GM06990 (cell line): ENCODE measurements at regions not wholly inside any gene's neighbourhood (a gene's known extent, or its start where the extent isn't known, plus 50 kb on each side); places are given as distances from the start of the nearest gene placed in this dataset.

Experiments
- DNase-seq: peaks from one replicate; pipeline ENCODE4 v3.0.0-alpha.2; 2011; ENCODE audit not compliant: insufficient read length; ENCODE audit errors: extremely low read depth
- H3K27me3 ChIP-seq: replicated peaks from 2 replicates; pipeline ENCODE4 v1.6.0; 2011; ENCODE audit warnings: low read length; ENCODE audit not compliant: control insufficient read depth, insufficient read depth
- H3K36me3 ChIP-seq: 2 replicates; pipeline ENCODE4 v1.5.1; 2011; ENCODE audit warnings: low read length; ENCODE audit not compliant: control insufficient read depth, insufficient read depth
- H3K4me3 ChIP-seq: replicated peaks from 2 replicates; pipeline ENCODE4 v1.5.1; 2011; ENCODE audit warnings: low read depth, mild to moderate bottlenecking, control low read depth, low read length
- TF ChIP-seq, protein P1 (sequence below): IDR thresholded peaks from 2 replicates; pipeline ENCODE4 v1.5.1; 2011; ENCODE audit warnings: low read length, control low read depth, mild to moderate bottlenecking, inconsistent platforms; ENCODE audit not compliant: insufficient read depth, poor library complexity, severe bottlenecking

DNA sequence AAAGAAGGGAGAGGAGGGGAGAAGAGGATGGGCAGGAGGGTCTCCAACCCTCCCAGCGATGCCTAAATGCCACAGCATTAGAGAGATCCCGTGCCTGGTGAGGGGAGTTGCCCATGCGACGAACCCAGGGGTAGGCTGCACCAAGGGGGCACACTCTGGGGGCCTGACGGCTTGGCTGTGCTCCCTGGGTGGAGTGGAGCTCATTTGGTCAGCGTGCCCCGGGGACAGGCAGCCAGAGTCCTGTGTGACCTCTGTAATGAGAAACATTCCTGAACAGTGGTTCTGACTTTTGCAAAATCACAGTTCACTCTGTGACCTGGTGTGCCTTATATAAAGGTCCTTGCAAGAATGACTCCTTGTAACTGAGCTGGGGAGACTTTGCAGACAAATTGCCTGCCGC is 205.0 kb upstream of the N4BP1 start:
- H3K36me3 ChIP-seq = no peaks in the 10 kb centered on the region
- DNase-seq = no peak
- TF ChIP-seq, protein P1, sequence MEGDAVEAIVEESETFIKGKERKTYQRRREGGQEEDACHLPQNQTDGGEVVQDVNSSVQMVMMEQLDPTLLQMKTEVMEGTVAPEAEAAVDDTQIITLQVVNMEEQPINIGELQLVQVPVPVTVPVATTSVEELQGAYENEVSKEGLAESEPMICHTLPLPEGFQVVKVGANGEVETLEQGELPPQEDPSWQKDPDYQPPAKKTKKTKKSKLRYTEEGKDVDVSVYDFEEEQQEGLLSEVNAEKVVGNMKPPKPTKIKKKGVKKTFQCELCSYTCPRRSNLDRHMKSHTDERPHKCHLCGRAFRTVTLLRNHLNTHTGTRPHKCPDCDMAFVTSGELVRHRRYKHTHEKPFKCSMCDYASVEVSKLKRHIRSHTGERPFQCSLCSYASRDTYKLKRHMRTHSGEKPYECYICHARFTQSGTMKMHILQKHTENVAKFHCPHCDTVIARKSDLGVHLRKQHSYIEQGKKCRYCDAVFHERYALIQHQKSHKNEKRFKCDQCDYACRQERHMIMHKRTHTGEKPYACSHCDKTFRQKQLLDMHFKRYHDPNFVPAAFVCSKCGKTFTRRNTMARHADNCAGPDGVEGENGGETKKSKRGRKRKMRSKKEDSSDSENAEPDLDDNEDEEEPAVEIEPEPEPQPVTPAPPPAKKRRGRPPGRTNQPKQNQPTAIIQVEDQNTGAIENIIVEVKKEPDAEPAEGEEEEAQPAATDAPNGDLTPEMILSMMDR = no peak
- no peak overlapping the region for H3K4me3 ChIP-seq
- no peaks in the 10 kb centered on the region; the same call in none of the 2 replicates for H3K27me3 ChIP-seq

DNA sequence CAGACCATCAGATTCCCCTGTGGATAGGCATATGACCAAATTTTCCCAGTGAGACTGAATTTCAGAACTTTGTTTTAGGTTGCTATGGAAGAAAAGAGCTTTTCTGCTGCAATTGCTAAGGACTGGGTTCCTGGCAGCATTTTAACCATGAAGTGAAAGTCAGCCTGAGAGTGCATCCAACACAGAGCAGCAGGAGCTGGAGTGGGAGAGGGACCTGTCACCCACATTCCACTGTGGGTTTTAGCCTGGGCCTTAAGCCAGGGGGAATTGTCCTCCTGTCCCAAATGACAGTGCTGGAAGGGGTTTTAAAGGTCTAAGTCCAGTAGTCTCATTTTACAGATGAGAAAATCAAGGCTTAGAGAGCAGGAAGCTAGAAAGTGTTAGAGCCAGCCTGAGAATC is 203.5 kb upstream of the N4BP1 start:
- no peak for DNase-seq
- Histone ChIP-seq H3K27me3 (no peaks in the 10 kb centered on the region; the same call in none of the 2 replicates), H3K36me3 (no peaks in the 10 kb centered on the region), H3K4me3 (no peak overlapping the region)
- TF ChIP-seq, protein P1 = no peak

DNA sequence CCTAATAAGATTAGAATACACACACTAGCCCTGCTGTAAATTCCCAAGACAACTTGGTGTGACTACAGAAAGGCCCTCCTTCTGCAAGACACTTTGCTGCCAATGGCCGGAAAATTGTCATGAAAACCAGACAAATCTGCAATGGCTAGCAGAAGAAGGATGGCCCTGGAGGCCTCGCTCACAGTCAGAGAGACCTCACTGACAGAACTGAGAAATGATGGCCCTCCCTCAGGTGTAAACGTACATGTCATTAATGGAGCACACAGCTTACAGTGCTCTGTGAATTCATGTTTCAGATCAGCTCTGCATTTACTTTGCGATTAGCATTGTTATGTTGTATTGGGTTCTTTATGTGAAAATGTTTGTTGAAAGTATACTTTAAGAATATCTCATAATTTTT is 202.9 kb upstream of the N4BP1 start:
- H3K4me3 ChIP-seq = no peak overlapping the region
- TF ChIP-seq, protein P1 = no peak
- H3K27me3 ChIP-seq = no peaks in the 10 kb centered on the region; the same call in none of the 2 replicates
- no peaks in the 10 kb centered on the region for H3K36me3 ChIP-seq
- DNase-seq = no peak

DNA sequence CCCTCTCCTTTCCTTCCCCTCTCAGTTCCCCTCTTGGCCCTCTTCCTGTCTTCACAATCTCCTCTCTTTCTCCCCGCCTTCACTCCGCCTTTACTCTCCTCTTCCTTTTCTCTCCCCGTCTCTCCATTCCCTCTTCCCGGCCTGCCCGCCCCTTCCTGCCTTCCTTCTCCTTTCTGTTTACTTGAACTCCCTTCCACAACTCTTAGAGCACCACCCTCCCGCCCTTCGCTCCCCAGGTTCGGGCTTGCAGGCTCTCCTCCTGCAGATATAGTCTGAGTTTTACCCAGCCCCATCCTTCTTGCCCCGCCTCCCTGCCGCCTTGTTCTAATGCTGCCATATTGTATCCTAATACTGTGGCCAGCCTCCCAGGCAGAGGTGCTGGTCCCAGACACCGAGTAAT is 201.5 kb upstream of the N4BP1 start:
- Histone ChIP-seq H3K27me3 (no peaks in the 10 kb centered on the region; the same call in 1 of the 2 replicates), H3K36me3 (no peaks in the 10 kb centered on the region), H3K4me3 (no peak overlapping the region)
- no peak for DNase-seq
- TF ChIP-seq, protein P1 = no peak

DNA sequence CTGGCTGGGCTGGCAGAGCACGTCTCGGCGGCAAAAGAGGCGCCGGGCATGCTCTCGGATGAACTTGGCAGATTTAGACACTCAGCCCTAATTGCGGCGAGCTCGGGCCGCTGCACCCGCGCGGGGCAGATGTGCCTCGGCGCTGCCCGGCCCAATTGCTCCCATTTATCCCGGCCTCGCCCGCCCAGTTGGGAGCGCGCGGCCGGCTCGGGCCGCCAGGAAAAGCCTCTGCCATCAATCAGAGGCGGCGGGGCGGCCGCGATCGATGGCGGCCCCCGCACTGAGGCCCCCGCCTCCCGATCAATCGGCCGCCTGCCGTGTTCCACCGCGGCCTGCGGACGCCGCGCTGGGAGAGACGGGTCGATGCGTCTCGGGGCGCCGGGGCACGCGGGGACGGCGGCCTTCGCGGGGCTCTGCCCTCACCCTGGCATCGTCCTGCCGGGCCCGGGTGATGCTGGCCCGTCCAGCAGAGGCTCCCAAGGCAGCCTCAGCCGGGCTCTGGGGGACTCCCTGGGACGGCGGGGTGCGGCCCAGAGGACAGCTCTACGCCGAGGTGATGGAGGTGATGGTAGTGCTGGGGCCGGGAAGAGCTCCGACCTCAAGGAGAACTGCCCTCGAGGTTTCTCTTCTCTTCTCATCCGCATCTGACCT is 200.9 kb upstream of the N4BP1 start:
- Histone ChIP-seq H3K4me3 (no peak overlapping the region), H3K27me3 (no peaks in the 10 kb centered on the region; the same call in 1 of the 2 replicates), H3K36me3 (no peaks in the 10 kb centered on the region)
- no peak for DNase-seq
- TF ChIP-seq, protein P1 = no peak

DNA sequence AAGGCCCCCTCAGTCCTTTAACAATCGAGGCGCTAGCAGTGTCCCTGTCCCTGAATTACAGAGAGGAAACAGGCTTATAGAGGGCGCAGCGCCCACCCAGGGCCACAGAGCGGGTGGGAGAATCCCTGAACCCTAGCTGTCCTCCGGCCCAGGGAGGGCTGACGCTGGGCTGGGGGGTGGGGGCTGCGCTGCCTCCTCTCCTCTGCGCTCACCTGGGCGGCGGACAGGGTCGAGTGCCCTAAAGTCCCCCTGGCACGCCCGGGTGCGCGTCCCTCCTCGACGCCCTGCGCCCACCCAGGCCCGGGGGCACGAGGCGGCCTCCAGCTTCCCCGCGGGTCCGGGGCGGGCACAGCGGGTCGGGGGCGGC is 200.4 kb upstream of the N4BP1 start:
- Histone ChIP-seq H3K27me3 (no peaks in the 10 kb centered on the region; the same call in 1 of the 2 replicates), H3K4me3 (no peak overlapping the region), H3K36me3 (no peaks in the 10 kb centered on the region)
- TF ChIP-seq, protein P1 = no peak
- no peak for DNase-seq
